GM10248 (cell line): ENCODE measurements at regions not wholly inside any gene's neighbourhood (a gene's known extent, or its start where the extent isn't known, plus 50 kb on each side); places are given as distances from the start of the nearest gene placed in this dataset.
"Not testable (repeated sequence)": the region's sequence is repeated elsewhere in the genome, so short reads cannot be mapped to it uniquely, and the experiment has no call there.

Experiments used
- CTCF ChIA-PET: fragments of 300-600 bp; sonication (Branson Sonifier 250); formaldehyde crosslinking; extraction: SDS; loops from one replicate; lab custom pipeline; 2021; ENCODE audit warnings: antibody characterized with exemption; lab: Yijun Ruan, JAX
- POLR2A ChIA-PET: fragments of 350-650 bp; sonication (Branson Sonifier 250); formaldehyde crosslinking; extraction: SDS; loops from one replicate; lab custom pipeline; 2020; ENCODE audit warnings: antibody characterized with exemption; lab: Yijun Ruan, JAX
- DNase-seq: peaks from one replicate; pipeline ENCODE4 v3.0.0; 2012; ENCODE audit errors: extremely low spot score
- CTCF ChIP-seq: IDR thresholded peaks from 2 replicates; pipeline ENCODE4 v1.5.1; 2012; ENCODE audit warnings: mild to moderate bottlenecking, low read depth; ENCODE audit errors: extremely low read depth, missing control alignments, control extremely low read depth

DNA sequence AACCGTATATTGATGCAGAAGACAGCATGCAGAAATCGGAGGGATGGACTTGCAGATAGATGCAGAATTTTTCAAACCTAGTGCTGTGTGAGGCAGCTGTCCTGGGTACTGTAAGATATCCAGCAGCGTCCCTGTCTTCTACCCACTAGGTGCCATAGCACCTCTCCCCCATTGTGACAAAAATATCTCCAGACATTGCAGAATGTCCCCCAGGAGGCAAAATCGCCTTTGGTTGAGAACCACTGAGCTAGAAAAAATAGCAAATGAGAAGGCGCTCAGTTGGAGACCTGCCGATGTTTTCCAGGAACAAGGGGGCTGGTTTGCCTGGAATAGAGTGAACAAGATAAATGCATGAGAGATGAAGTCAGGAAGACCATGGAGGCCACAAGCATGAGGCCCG lies 67.9 kb upstream of the TMEM132D start:
- no peak for TF ChIP-seq CTCF
- ChIA-PET CTCF (no interaction called here), POLR2A (no interaction called here)
- DNase-seq, result no peak

DNA sequence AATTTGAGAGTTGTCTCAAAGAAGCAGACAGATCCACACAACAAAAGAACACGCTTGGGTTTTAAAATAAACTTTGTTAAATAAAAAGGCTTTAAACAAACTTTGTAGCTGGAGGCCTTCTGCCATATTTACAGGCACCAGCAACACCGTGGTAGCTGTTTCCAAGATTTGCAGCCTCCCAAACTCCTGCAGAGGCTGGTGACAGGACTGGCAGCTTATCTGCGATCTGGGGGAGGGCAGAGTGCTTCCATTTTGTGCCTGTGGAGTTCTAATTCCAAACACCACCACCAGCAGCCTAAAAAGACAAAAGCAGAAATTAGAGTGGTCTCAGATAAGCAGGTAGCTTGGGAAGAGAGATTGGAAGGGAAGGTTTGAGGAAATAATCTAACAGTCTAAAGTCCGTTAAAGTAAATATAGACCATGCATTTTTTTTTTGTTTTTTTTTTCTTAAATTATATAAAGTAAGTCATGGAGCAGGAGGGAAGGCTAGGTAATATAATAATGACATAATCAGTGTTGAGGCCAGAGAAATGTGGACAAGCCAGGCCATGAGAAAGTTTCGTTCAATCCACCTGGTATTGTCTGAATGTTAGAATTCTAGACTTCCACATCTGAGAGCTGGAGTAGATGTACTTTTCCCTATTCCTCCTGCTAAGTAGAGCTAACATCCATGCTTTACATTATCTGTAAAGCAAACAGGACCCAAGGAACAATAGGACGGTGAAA lies 69.6 kb upstream of the TMEM132D start:
- TF ChIP-seq CTCF, result no peak
- ChIA-PET POLR2A (no interaction called here), CTCF (no interaction called here)
- DNase-seq, result no peak

DNA sequence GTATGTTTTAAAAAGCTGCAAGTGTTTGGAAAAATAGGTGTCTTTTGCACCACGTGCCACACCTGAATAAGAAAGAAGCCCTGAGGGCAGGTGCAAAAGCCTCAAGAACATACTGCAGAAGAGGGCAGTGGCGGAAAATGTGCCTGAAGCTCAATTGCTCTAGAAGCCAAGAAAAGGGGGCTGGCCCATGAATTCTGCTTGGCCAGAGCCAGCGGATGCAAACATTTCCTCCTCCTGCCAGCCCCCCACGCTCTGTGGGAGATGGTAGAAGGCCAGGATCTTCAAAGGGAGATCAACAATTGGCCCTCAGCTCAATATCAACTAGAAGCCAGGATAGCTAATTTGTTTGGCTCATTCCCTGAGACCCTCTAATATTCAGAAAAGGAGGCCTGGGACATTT lies 80.3 kb upstream of the TMEM132D start:
- no peak for TF ChIP-seq CTCF
- DNase-seq, result no peak
- ChIA-PET CTCF (interaction anchor here (1.0 kb wide), 1 partner anchor 17 kb away, joined by 3 read pairs; no protein-coding TSS in a partner anchor), POLR2A (no interaction called here)

DNA sequence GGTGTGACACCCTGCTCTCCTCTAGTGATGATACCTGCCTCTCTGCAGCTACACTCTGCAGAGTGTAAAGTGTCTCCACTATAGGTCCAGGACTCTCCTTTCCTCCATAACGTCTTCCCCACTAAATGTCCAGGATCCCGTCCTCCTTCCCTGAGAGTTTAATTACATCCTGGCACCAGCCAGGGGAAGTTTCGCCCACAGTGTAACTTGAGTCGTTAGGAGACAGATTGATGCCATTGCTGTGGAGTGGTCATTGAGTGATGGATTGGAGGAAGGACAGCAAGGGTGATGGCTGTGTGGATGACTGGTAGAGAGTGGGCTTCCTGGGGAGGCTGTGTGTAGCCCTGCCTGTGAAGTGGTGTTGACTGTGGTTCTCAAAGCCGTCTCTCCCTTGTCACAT lies 84.0 kb upstream of the TMEM132D start:
- POLR2A ChIA-PET, result no interaction called here
- TF ChIP-seq CTCF, result no peak
- DNase-seq, result no peak
- CTCF ChIA-PET, result no interaction called here

GRCh38 chr12:129994634-129995033 lies 90.8 kb upstream of the TMEM132D start:
- POLR2A ChIA-PET, result no interaction called here
- DNase-seq, result no peak
- TF ChIP-seq CTCF, result no peak
- CTCF ChIA-PET, result no interaction called here

DNA sequence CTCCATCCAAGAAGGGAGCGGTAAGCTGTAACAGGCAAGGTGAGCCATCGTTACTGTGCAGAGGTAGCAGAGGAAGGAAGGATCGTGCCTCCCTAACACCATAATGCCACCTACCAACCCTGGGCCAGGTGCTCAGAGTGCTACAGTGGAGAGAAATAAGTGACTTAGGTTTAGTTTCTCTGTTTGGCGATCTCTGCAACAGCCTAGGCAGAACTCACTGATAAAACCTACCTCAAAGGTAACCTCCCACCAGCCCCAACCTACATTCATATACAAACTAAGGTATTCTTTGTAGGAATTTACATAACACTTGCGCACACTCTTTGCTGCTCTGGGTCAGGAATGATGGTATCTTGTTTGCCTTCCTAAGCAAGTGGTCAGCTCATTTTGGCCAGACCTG lies 93.4 kb upstream of the TMEM132D start:
- TF ChIP-seq CTCF, result no peak
- CTCF ChIA-PET, result no interaction called here
- POLR2A ChIA-PET, result no interaction called here
- no peak for DNase-seq

- POLR2A ChIA-PET, DNase-seq: not testable (repeated sequence)
- CTCF ChIA-PET, result interaction anchor here (1.0 to 2.6 kb wide), 4 partner anchors 10 to 1666 kb away, joined by 3 to 10 read pairs (median 6); no protein-coding TSS in a partner anchor
These were observed 100.6 kb upstream of the TMEM132D start for GRCh38 chr12:130004310-130004877.
